ENCODE measurements at regions not wholly inside any gene's neighbourhood (a gene's known extent, or its start where the extent isn't known, plus 50 kb on each side); places are given as distances from the start of the nearest gene placed in this dataset.
A peak's percentile ranks its signal among the peaks of the same experiment; 100 is the strongest.

- Histone ChIP-seq H4K5ac (ENCODE audit: insufficient read length, low read depth, low read length) (no peak overlapping the region), H4K8ac (replicated peaks; ENCODE audit: insufficient read length, low read depth, low read length) (no peak overlapping the region), H3K79me1 (ENCODE audit: insufficient read depth, low read depth, low read length, poor library complexity, severe bottlenecking) (no peaks in the 10 kb centered on the region), H4K91ac (ENCODE audit: insufficient read length, low read depth, low read length) (no peak overlapping the region), H3K27ac (ENCODE audit: insufficient read length, low read depth, low read length) (no peak overlapping the region), H2BK20ac (ENCODE audit: low read depth, low read length, poor library complexity, severe bottlenecking) (no peak overlapping the region), H4K20me1 (ENCODE audit: control insufficient read depth, insufficient read depth, insufficient read length) (no peaks in the 10 kb centered on the region), H3T11ph (ENCODE audit: low read length) (no peak overlapping the region), H3K23me2 (ENCODE audit: insufficient read length, low read depth, low read length, poor library complexity, severe bottlenecking) (no peaks in the 10 kb centered on the region), H3K23ac (ENCODE audit: insufficient read length, low read depth, low read length) (no peak overlapping the region), H3K4ac (ENCODE audit: low read depth, low read length) (no peak overlapping the region), H2BK15ac (ENCODE audit: low read depth, low read length) (no peak overlapping the region), H2BK12ac (ENCODE audit: insufficient read length, low read depth, low read length) (no peak overlapping the region), H3K56ac (ENCODE audit: insufficient read length, low read depth, low read length) (no peak overlapping the region), H3K9ac (ENCODE audit: extremely low read depth, insufficient read length, low read length) (no peak overlapping the region), H3K14ac (ENCODE audit: insufficient read depth, low read length) (no peak overlapping the region; the same call in 1 of the 2 replicates), H2AK5ac (ENCODE audit: insufficient read length, low read length) (no peak overlapping the region), H2BK5ac (ENCODE audit: insufficient read length, low read length) (no peak overlapping the region), H3K79me2 (ENCODE audit: insufficient read depth, low read length) (no peaks in the 10 kb centered on the region), H2BK120ac (ENCODE audit: low read depth, low read length, poor library complexity, severe bottlenecking) (no peak overlapping the region), H3K27me3 (ENCODE audit: insufficient read depth, low read length) (no peaks in the 10 kb centered on the region), H3K9me3 (ENCODE audit: control insufficient read depth, low read depth, low read length) (no peaks in the 10 kb centered on the region), H3K18ac (ENCODE audit: insufficient read length, low read depth, low read length) (no peak overlapping the region), H3K4me1 (ENCODE audit: insufficient read depth, low read length) (peaks cover 2% of the 10 kb centered on the region; the same call in 1 of the 2 replicates), H2AFZ (ENCODE audit: low read length) (no peak overlapping the region), H3K4me2 (ENCODE audit: insufficient read depth, insufficient read length, low read length) (no peak overlapping the region)
- no peak overlapping the region for H3K4me3 Mint-ChIP-seq
- no peaks in the 10 kb centered on the region for H3K9me3 Mint-ChIP-seq
- H3K27ac Mint-ChIP-seq = no peak overlapping the region
- TF ChIP-seq CTCF (conservative IDR thresholded peaks at IDR 0.05) = no peak
- H3K27me3 Mint-ChIP-seq (ENCODE audit: low read depth) = peaks cover 9% of the 10 kb centered on the region
- H3K4me1 Mint-ChIP-seq = peaks cover 18 to 20% of the 10 kb centered on the region in 2 experiments
- no peaks in the 10 kb centered on the region for H3K36me3 Mint-ChIP-seq (ENCODE audit: insufficient read depth in 1 of 3, low read depth in 3 of 3)
- peak; percentile 45 for DNase-seq
- no CpG with 5 or more reads among the region's 12 CpGs for WGBS (ENCODE audit: extremely low coverage, insufficient read length, low lambda C conversion rate)
These were observed 314.2 kb downstream of the CDC5L start for GRCh38 chr6:44701637-44702101.

Measured in H9 (cell line).